ENCODE measurements at regions not wholly inside any gene's neighbourhood (a gene's known extent, or its start where the extent isn't known, plus 50 kb on each side); places are given as distances from the start of the nearest gene placed in this dataset.

- Histone ChIP-seq H4K20me1 (ENCODE audit: insufficient read depth) (no peaks in the 10 kb centered on the region), H3K4me1 (ENCODE audit: control insufficient read depth in 1 of 2, insufficient read depth in 2 of 2, low read depth in 1 of 2, low read length in 1 of 2) (no peaks in the 10 kb centered on the region), H2AFZ (ENCODE audit: low read depth) (no peak overlapping the region), H3K9me2 (no peaks in the 10 kb centered on the region), H3F3A (replicated peaks; ENCODE audit: insufficient read depth) (no peaks in the 10 kb centered on the region), H3K9me3 (no peaks in the 10 kb centered on the region), H3K9ac (no peak overlapping the region), H3K79me2 (ENCODE audit: insufficient read depth) (no peaks in the 10 kb centered on the region), H3K27me3 (ENCODE audit: insufficient read depth) (no peaks in the 10 kb centered on the region), H3K36me3 (replicated peaks in 1 of 2; ENCODE audit: control insufficient read depth in 1 of 2, insufficient read depth in 2 of 2, low read length in 1 of 2) (no peaks in the 10 kb centered on the region), H3K4me2 (no peak overlapping the region), H3K4me3 (ENCODE audit: low read depth in 2 of 2, low read length in 1 of 2) (no peak overlapping the region), H3K27ac (ENCODE audit: low read depth in 2 of 2, low read length in 1 of 2) (no peak overlapping the region)
- no peak for TF ChIP-seq USF2 (IDR thresholded peaks at IDR 0.05; ENCODE audit: borderline replicate concordance, low read depth, low read length)
- no peak for TF ChIP-seq SIN3A (IDR thresholded peaks at IDR 0.05; ENCODE audit: borderline replicate concordance, low read depth, low read length)
- TF ChIP-seq FOXJ3 (CRISPR knock-in tag; IDR thresholded peaks at IDR 0.05): no peak
- TF ChIP-seq MEF2A (IDR thresholded peaks at IDR 0.05; ENCODE audit: borderline replicate concordance, low read depth): no peak
- TF ChIP-seq, protein P1, sequence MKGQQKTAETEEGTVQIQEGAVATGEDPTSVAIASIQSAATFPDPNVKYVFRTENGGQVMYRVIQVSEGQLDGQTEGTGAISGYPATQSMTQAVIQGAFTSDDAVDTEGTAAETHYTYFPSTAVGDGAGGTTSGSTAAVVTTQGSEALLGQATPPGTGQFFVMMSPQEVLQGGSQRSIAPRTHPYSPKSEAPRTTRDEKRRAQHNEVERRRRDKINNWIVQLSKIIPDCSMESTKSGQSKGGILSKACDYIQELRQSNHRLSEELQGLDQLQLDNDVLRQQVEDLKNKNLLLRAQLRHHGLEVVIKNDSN (IDR thresholded peaks at IDR 0.05; ENCODE audit: borderline replicate concordance, low read depth): no peak
- no peak for TF ChIP-seq NRF1 (IDR thresholded peaks at IDR 0.05; ENCODE audit: low read depth, low read length)
- TF ChIP-seq, protein P2, sequence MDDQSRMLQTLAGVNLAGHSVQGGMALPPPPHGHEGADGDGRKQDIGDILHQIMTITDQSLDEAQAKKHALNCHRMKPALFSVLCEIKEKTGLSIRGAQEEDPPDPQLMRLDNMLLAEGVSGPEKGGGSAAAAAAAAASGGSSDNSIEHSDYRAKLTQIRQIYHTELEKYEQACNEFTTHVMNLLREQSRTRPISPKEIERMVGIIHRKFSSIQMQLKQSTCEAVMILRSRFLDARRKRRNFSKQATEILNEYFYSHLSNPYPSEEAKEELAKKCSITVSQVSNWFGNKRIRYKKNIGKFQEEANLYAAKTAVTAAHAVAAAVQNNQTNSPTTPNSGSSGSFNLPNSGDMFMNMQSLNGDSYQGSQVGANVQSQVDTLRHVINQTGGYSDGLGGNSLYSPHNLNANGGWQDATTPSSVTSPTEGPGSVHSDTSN (IDR thresholded peaks at IDR 0.05): no peak
- TF ChIP-seq YY1 (IDR thresholded peaks at IDR 0.05; ENCODE audit: low read depth): no peak
- TF ChIP-seq TEAD4 (IDR thresholded peaks at IDR 0.05; ENCODE audit: borderline replicate concordance, insufficient read depth): no peak
- TF ChIP-seq TAF1 (IDR thresholded peaks at IDR 0.05; ENCODE audit: borderline replicate concordance, low read depth, low read length): no peak
- TF ChIP-seq RXRA (IDR thresholded peaks at IDR 0.05; ENCODE audit: borderline replicate concordance, low read depth): no peak
- no peak for TF ChIP-seq GABPA (IDR thresholded peaks at IDR 0.05; ENCODE audit: low read depth)
- TF ChIP-seq, protein P3, sequence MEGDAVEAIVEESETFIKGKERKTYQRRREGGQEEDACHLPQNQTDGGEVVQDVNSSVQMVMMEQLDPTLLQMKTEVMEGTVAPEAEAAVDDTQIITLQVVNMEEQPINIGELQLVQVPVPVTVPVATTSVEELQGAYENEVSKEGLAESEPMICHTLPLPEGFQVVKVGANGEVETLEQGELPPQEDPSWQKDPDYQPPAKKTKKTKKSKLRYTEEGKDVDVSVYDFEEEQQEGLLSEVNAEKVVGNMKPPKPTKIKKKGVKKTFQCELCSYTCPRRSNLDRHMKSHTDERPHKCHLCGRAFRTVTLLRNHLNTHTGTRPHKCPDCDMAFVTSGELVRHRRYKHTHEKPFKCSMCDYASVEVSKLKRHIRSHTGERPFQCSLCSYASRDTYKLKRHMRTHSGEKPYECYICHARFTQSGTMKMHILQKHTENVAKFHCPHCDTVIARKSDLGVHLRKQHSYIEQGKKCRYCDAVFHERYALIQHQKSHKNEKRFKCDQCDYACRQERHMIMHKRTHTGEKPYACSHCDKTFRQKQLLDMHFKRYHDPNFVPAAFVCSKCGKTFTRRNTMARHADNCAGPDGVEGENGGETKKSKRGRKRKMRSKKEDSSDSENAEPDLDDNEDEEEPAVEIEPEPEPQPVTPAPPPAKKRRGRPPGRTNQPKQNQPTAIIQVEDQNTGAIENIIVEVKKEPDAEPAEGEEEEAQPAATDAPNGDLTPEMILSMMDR (IDR thresholded peaks at IDR 0.05): no peak
- TF ChIP-seq RAD21 (IDR thresholded peaks at IDR 0.05; ENCODE audit: low read length): no peak
- no peak for TF ChIP-seq RFX5 (IDR thresholded peaks at IDR 0.05; ENCODE audit: low read length)
- TF ChIP-seq MXI1 (IDR thresholded peaks at IDR 0.05; ENCODE audit: low read depth, low read length): no peak
- 60% methylated on average over 3 of the region's 3 CpGs for WGBS (ENCODE audit: low lambda C conversion rate)
- DNase-seq: no peak
- POLR2A ChIA-PET: no interaction called here
- CTCF ChIA-PET: no interaction called here
Measured at GRCh38 chr4:14924076-14924811, 78.0 kb upstream of the CPEB2 start.

Measured in SK-N-SH (cell line).